ENCODE measurements at regions not wholly inside any gene's neighbourhood (a gene's known extent, or its start where the extent isn't known, plus 50 kb on each side); places are given as distances from the start of the nearest gene placed in this dataset.
A peak's percentile ranks its signal among the peaks of the same experiment; 100 is the strongest.

DNA sequence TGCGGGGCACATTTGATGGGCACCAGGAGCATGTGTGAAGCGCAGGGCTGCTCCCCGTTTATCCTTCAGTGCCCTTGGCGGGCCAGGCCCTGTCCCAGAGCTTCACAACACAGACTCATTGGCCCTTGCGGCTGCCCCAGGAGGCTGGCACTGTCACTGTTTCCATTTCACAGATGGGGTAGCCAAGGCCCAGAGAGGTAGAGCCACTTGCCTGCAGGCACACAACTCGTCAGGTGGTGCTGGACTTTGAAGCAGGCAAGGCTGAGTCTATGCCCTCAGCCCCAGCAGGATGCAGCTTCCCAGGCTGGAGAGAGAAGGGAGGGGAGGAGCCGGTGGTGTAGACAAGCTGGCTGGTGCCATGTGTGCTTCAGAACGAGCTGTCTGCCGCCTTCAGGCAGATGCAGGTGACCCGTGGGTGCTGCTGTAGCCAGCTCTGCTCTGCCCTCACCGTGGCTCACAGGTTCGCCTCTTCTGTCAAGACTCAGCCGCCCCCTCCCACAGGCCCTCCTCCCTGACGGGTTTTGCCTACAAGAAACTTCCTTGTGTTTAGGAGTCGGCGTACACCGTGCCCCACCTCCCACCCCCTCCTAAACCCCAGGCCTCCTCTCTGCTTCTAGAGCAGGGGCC is 232.3 kb upstream of the CIBAR2 start:
- DNase-seq (ENCODE audit: low spot score) = no peak

DNA sequence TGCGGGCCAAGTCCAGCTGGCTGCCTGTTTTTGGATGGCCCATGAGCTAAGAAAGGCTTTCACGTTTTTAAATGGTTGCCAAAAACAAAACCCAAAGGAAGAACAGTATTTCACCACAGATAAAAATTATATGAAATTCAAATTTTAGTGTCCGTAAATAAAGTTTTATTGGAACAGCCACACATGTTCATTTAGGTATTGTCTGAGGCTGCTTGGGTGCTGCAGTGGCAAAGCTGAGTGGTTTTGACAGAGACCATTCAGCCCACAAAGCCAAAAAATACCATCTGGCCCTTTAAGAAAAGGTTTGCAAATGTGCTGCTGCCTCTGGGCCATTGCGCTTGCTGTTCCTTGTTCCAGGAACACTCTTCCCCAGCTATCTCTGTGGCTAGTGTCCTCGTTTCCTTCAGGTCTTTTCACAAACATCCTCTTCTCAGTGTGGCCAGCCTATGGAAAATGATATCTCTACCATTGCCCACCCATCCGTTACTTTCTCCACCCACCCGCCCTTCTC is 232.9 kb upstream of the CIBAR2 start:
- no peak for DNase-seq (ENCODE audit: low spot score)

DNA sequence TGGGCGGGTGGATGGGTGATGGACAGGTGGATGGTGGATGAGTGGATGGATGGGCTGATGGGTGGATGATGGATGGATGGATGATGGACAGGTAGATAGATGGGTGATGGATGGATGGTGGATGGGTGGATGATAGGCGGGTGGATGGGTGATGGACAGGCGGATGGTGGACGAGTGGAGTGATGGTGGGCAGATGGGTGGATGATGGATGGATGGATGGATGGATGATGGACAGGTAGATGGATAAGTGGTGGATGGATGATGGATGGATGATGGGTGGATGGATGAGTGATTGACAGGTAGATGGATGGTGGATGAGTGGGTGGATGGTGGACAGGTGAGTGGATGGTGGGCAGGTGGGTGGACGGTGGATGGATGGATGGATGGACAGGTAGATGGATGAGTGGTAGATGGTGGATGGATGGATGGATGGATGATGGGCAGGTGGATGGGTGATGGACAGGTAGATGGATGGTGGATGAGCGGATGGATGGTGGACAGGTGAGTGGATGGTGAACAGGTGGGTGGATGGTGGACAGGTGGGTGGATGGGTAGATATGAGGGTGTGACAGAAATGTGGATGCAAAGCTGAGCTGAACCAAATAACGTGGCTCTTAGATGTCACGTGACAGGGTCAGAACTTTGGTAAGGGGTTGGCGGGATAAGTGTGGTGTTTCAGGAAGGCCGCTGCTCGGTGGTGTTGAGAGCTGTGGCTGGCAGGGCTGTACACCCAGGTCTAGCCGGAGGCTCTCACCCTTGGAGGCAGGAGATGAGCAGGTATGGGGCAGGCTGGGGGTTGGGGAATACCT is 234.3 kb upstream of the CIBAR2 start:
- no peak for DNase-seq (ENCODE audit: low spot score)

DNA sequence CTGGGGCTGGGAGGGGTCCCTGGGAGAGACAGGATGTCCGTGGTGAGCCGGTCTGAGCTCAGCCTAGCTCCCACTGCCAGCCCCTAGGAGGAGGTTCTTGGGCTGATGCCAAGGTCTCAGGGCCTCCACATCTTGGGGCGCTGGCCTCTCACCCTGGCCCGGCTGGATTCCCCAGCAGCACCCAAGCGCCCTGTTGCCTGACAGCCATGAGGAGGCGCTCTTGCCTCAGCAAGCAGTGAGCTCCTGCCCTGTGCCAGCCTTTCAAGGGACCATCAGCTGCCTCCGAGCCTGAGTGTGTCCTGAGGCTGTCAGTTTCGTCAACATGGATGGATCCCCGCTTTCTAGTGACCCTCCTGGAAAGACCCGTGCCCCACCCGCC is 234.9 kb upstream of the CIBAR2 start:
- no peak for DNase-seq (ENCODE audit: low spot score)

DNA sequence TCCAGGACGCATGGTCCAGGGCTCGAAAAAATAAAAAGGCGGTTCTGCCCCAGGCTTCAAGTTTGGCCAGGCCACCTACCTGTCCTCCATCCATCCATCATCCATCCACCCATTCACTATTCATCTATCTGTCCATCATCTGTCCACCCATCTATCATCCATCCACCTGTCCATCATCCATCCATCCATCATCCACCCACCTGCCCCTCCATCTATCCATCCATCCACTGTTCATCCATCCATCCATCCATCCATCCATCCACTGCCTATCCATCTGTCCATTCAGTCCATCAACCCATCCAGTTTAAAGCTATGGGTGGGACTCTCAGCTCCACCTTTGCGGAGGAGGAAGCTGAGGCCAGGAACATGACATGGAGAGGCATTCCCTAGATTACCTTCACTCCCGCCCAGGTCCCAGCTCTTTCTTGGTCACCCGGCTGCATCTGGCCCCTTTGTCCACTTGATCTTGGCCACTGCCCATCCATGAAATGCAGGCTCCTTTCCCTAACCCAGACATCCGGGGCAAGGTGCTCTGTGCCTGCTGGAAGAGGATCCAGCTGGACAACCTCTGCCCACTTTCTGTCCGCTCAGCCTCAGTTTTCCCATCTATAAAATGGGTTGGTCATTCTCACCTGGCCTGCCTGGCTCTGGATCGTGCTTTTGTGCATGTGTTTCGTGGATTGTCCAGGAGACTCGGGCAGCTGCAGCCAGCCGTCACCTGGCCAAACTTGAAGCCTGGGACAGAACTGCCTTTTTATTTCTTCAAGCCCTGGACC is 236.0 kb upstream of the CIBAR2 start:
- DNase-seq (ENCODE audit: low spot score) = no peak

DNA sequence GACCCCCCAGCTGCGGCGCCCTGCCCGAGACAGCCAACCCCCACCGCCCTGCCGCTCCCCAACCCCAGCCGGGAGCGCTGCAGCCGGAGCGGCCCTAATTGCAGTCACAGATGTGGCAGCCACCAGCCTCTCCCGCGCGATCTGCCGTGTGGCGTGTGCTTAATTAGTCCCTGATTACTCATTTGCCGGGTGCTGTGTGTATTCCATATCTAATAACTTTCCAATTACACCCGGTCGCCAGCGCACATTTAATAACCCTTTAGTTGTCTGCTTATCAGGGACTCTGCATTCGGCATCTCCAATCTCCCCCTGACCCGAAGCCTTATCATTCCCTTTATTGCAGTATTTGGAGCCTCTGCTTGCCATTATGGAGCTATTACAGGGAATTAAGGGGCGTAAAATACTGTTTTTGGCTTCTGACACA is 236.7 kb upstream of the CIBAR2 start:
- no peak for DNase-seq (ENCODE audit: low spot score)

DNA sequence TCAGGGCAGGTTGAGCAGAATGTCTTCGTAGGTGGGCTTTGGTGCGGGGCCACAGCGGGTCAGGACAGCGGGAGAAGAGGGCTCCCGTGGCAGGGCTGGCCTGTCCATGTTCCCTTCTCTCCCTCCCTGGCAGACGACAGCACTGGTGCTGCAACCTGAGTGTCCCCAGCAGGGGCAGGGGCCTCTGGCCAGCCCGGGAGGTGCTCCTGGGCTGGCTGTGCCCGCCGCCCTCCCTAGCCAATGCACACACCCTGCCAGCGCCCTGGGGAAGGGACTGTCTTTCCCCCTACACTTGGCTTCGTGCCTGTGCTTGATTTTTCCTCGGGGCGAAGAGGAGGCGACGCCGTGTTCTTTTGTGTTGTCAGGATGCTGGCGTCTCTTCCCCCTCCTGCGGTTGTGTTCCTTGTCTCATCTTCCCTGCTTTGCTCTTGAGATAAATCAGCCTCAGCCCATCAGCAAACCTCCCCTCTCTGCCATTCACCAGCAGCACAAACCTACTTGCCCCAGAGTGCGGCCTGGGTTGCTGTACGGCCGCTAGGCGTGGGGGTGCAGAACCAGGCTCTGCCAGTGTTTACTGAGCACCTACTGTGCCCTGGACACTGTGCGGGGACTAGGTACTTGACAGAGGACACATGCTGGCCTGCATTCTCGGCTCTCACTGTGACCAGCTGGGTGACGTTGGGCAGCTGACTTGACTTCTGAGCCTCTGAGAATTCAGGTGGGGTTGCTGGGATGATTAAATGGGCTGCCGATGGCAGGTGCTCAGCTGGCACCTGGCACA is 237.3 kb upstream of the CIBAR2 start:
- DNase-seq (ENCODE audit: low spot score) = no peak

DNA sequence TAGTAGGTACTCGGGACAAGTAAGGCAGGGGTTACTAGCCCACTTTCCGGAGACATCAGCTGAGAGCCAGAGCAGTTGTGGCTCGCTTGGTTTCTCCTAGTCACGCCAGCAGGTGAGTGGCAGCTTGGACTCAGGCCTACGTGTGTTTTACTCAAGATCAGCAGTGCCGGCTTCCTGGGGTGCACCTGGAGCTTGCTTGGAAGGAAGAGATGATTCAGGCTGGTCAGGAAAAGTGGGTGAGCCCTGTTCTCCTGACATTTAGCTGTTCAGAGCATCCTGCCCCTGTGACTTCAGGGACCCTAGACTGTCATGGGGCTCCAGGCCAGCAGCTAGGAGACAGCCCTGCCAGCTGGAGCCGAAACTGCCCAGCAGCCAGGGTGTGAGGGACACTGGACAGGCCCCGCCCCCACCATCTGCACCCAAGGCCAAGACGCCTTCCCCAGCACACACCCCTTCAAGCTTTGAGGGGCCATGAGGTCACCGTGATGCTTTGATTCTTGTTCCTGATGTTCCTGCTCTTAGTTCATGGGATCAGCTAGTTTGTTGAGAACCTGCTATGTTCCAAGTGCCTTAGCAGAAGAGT is 238.0 kb upstream of the CIBAR2 start:
- no peak for DNase-seq (ENCODE audit: low spot score)

DNA sequence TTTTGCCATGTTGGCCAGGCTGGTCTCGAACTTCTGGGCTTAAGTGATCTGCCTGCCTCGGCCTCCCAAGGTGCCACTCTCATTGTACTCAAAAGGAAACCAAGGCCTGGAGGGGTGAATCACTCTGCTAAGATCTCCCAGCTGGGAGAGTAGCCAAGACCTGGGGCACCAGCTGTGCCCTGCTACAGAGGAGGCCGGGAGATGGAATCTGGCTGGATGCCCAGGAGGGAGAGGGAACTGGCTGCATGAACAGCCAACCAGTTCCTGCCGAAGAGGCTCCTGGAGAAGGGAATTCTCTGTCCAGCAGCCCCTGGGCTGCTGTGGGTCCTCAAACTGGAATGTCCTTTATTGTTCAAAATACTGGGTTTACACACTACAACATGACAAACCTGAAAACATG is 238.7 kb upstream of the CIBAR2 start:
- DNase-seq (ENCODE audit: low spot score) = peak; percentile 87

DNA sequence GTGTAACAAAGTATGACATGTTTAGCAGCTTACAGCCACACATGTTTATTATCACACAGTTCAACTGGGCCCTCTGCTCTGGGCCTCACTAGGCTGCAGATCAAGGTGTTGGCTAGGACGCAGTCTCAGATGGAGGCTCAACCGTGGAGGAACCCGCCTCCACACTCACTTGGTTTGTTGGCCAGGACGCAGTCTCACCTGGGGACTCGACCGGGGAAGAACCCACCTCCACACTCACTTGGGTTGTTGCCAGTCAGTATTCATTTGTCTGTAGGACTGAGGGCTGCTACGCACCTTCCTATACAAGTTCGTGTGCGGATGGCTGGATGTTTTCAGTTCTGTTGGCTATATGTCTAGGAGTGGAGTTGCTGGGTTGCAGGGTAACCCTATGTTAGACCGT is 240.7 kb upstream of the CIBAR2 start:
- DNase-seq (ENCODE audit: low spot score) = no peak

DNA sequence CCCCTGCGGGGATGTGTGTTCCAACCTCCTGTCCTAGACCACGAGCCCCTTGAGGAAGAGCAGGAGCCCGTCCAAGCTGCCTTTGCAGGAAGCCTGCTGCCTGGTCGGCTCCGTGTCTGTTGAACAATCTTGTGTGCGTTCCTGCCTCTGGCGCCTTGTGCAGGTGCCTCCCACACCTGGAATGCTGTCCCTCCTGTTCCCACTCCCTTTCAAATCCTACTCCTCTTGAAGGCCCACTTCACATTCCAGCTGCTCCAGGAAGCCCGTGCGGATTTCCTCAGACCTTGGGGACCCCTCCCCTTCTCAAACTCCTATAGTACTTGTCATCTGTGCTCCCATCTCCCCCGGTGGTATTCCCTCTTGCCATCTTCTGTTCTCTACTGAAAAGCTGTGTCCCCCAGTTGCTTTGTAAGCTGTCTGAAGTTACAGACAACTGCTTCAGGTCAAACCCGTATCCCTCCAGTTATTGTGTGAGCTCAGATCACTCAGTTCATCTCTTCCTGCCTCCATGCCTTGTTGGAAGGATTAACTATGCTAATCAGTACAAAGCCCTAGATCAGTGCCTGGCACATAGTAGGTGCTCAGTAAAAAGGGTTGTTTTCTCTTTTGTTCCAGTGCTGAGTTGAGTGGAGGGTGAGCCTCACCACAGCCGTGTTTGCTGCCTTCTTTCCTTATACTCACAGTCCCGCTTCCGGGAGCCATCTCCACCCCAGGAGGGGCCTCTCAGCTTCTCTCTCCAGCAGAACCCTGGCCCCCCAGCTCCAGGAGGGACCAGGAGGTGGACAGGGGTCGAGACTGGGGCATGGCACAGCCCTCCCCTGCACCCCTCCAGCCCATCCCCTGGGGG is 241.8 kb upstream of the CIBAR2 start:
- DNase-seq (ENCODE audit: low spot score) = no peak

DNA sequence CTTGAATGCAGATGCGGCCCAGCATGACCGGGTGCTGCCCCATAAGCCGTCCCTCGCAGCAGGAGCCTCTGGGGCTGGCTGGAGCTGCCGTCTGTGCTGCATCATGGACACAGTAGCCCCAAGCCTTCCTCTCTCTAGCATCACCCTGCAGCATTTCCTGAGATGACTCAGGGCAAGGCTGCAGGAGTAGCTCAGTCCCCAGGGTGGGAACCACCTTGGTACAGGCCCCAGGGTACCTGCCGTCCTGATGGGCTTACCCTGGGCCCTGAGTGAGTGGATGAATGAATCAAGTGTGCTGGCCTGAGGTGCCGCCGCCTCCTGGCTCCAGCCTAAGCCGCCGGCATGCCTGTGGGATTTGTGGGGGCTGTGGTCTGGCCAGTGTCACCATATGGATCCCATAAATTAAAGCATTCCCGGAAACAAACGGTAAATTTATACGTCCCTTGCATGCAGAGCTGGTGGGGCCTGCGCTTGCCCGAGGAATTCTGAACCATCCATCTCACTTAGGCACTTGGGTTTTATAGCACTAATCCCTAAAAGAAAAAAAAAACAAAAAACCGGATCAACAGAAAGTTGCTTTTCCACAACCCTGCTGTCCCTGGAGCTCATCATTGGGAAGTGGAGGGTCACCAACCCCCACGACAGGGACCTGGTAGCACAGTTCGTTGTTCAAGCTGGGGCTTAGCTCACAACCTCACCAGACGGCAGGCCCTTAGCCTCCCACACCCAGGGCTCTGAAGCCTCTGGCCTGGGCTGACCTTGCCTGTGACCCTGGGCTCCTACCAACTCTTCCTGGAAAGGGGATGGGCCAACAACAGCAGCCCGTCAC is 242.6 kb upstream of the CIBAR2 start:
- no peak for DNase-seq (ENCODE audit: low spot score)

DNA sequence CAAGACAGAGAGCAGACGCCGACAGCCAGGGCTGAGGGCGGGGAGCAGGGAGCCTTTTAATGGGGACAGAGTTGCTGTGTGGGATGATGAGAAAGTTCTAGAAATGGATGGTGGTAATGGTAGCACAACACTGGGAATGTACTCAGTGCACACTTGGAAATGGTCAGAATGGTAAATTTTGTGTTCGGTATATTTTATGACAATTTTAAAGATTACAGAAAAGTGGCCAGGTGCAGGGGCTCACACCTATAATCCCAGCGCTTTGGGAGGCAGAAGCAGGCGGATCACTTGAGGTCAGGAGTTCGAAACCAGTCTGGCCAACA is 243.2 kb upstream of the CIBAR2 start:
- no peak for DNase-seq (ENCODE audit: low spot score)

DNA sequence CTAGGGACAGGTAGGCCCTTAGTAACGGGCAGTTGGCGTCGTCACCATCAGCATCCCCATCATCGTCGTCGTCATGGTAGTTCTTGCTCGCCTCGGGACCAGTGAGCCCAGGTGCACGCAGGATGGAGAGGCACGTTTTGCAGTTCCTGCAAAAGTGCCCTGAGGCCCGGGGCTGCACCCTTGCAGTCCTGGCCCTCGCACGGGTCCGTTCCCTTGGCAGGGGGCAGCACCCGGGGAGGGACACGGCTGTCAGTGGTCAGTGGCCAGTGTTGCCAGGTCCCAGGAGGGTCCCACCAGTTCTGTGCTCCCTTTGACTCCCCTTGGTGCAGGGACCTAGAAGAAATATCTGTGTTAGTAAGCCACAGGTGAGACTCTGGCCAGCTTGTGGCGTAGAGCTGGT is 243.9 kb upstream of the CIBAR2 start:
- no peak for DNase-seq (ENCODE audit: low spot score)

DNA sequence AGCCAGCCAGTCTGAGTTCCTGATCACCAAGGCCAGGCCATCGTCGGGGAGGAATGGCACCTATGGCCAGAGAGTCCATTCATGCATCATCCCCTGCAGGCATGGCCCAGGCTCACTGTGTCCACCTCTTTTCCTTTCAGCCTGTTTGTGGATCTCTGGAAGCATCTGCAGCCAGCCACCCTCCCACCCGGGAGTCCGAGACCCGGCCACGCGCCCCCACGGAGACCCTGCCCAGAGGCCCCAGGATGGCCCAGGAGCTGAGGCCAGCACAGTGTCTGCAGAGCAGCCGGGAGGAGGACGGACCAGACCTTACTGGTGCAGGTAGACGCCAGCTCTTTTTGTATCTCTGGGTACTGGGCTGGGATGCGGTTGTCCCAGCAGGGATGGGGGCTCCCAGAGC is 245.1 kb upstream of the CIBAR2 start:
- DNase-seq (ENCODE audit: low spot score) = no peak

DNA sequence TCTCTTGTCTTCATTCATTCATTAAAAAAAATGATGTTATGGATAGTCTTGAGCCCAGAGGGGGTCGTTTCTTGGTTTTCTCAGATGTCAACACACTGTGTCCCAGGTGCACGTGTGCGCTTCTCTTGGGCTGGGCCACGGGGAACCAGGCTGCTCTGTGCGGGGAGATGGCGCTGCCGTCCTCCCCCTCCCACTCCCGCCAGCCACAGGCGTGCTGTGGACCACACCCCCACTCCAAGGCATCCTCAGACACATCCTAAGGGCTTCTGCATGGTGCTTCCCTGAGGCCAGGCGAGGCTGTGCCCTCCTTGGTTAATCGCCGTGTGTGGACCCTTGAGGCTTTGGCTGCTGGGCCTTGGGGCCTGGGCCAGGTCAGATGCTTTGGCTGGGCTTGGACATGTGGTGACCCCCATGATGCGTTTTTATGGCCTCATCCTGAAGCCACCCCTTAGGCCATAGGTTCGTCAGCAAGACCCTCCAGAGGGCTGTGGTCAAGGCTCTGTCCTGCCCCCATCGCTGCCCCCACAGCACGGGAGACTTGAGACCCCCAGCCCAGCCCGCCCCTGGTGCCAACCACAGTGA is 245.7 kb upstream of the CIBAR2 start:
- DNase-seq (ENCODE audit: low spot score) = no peak

DNA sequence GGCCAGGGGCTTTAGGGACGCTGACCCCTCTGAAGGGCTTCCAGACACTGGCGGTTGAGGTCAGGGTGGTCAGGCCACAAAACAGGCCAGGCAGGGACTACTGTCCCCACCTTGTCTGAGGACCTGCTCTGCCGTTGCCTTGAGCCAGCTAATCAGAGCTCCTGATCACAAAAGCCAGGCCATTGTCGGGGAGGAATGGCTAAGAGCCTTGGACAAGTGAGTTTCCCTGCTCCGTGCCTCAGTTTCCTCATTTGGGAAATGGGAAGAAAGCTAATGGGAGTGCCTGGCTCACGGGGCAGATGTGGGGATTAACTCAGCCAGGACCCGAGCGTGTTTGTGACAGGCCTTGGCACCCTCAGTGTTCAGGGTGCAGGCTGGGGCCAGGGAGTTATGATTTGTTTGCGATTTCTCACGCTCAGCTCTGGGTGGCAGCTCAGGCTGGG is 246.5 kb upstream of the CIBAR2 start:
- no peak for DNase-seq (ENCODE audit: low spot score)

DNA sequence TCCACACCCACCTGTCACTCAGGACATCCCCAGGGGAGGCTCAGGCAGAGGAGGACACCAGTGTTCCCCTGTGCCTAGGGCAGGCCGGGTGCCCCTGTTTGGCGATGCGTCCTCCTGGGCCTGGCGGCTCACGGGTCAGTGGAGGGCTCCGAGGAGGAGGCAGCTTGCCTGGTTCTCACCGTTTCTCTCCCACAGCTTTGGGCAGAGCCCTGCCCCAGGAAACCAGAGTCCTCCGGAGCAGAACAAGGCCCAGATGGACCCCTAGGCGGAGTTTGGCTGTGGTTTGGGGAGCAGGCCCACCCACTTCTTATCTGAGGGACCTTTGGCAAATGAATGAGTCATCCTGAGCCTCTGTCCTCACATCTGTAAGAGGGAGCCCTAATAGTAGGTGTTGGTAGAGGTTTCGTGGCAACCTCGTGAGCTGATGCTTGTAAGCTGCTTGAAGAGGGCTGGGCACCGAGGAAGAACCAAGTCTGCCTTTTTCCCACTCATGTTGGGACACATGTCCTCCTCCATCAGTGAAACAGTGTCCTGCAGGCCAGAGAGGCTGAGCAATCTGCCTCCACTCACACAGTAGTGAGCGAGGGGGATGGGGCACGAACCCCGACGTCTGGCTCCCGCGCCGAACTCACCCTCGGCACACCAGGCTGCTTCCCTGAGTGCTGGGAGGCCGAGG is 247.0 kb upstream of the CIBAR2 start:
- no peak for DNase-seq (ENCODE audit: low spot score)
